Stimulated activated memory B cell treated with anti-CD40 and anti-IgM and Interleukin-4, amounts not matched to agents 10 μg/mL and 1 μg/mL and 100 μg/mL, for 72 hours (primary cell): ENCODE measurements at regions not wholly inside any gene's neighbourhood (a gene's known extent, or its start where the extent isn't known, plus 50 kb on each side); places are given as distances from the start of the nearest gene placed in this dataset.

Source experiments
- ATAC-seq: fragments of 150-1000 bp; cut with Tn5 transposase; 2 replicates; pipeline ENCODE4 v1.10.0; 2021
- H3K27ac Mint-ChIP-seq: one replicate; pipeline ENCODE4 v1.8.0; 2022; ENCODE audit warnings: mild to moderate bottlenecking, mixed read lengths
- H3K27me3 Mint-ChIP-seq: one replicate; pipeline ENCODE4 v1.8.0; 2022; ENCODE audit warnings: mixed read lengths
- H3K36me3 Mint-ChIP-seq: one replicate; pipeline ENCODE4 v1.8.0; 2022; ENCODE audit warnings: mixed read lengths
- H3K4me1 Mint-ChIP-seq: one replicate; pipeline ENCODE4 v1.8.0; 2022; ENCODE audit warnings: mixed read lengths
- H3K4me3 Mint-ChIP-seq: one replicate; pipeline ENCODE4 v1.8.0; 2022; ENCODE audit warnings: mild to moderate bottlenecking, moderate library complexity, mixed read lengths
- H3K9me3 Mint-ChIP-seq: one replicate; pipeline ENCODE4 v1.8.0; 2022; ENCODE audit warnings: mixed read lengths

- H3K36me3 Mint-ChIP-seq = no peaks in the 10 kb centered on the region
- no peaks in the 10 kb centered on the region for H3K27me3 Mint-ChIP-seq
- no peak for ATAC-seq
- no peaks in the 10 kb centered on the region for H3K9me3 Mint-ChIP-seq
- H3K4me3 Mint-ChIP-seq = no peak overlapping the region
- H3K27ac Mint-ChIP-seq = no peak overlapping the region
- no peaks in the 10 kb centered on the region for H3K4me1 Mint-ChIP-seq
Measured at GRCh38 chr18:34604591-34604990, 105.5 kb upstream of the DTNA start.

GRCh38 chr18:34606851-34607250 lies 103.2 kb upstream of the DTNA start:
- Mint-ChIP-seq H3K27me3 (no peaks in the 10 kb centered on the region), H3K9me3 (no peaks in the 10 kb centered on the region), H3K4me1 (no peaks in the 10 kb centered on the region), H3K27ac (no peak overlapping the region), H3K4me3 (no peak overlapping the region), H3K36me3 (no peaks in the 10 kb centered on the region)
- ATAC-seq = no peak

- Mint-ChIP-seq H3K9me3 (no peaks in the 10 kb centered on the region), H3K27ac (no peak overlapping the region)
Measured at GRCh38 chr18:34608064-34608463, 102.0 kb upstream of the DTNA start.

GRCh38 chr18:34609986-34610648 lies 100.0 kb upstream of the DTNA start:
- Mint-ChIP-seq H3K36me3 (no peaks in the 10 kb centered on the region), H3K4me1 (no peaks in the 10 kb centered on the region), H3K27me3 (no peaks in the 10 kb centered on the region), H3K4me3 (no peak overlapping the region), H3K9me3 (no peaks in the 10 kb centered on the region), H3K27ac (no peak overlapping the region)
- ATAC-seq = no peak

More at GRCh38 chr18:34608064-34608463, 102.0 kb upstream of the DTNA start:
- Mint-ChIP-seq H3K4me1 (no peaks in the 10 kb centered on the region), H3K27me3 (no peaks in the 10 kb centered on the region), H3K4me3 (no peak overlapping the region), H3K36me3 (no peaks in the 10 kb centered on the region)
- no peak for ATAC-seq

GRCh38 chr18:34611904-34612303 lies 98.2 kb upstream of the DTNA start:
- Mint-ChIP-seq H3K36me3 (no peaks in the 10 kb centered on the region), H3K4me1 (no peaks in the 10 kb centered on the region), H3K27ac (no peak overlapping the region), H3K27me3 (no peaks in the 10 kb centered on the region), H3K4me3 (no peak overlapping the region), H3K9me3 (peaks cover 2% of the 10 kb centered on the region)
- ATAC-seq = no peak

- peaks cover 10% of the 10 kb centered on the region for H3K9me3 Mint-ChIP-seq
- H3K4me1 Mint-ChIP-seq = no peaks in the 10 kb centered on the region
- ATAC-seq = no peak
- H3K27ac Mint-ChIP-seq = no peak overlapping the region
- no peaks in the 10 kb centered on the region for H3K36me3 Mint-ChIP-seq
- no peak overlapping the region for H3K4me3 Mint-ChIP-seq
- no peaks in the 10 kb centered on the region for H3K27me3 Mint-ChIP-seq
Measured at GRCh38 chr18:34620258-34620861, 89.7 kb upstream of the DTNA start.

- no peak for ATAC-seq
- peaks cover 8% of the 10 kb centered on the region for H3K9me3 Mint-ChIP-seq
- H3K4me3 Mint-ChIP-seq = no peak overlapping the region
- H3K27ac Mint-ChIP-seq = no peak overlapping the region
- no peaks in the 10 kb centered on the region for H3K4me1 Mint-ChIP-seq
- no peaks in the 10 kb centered on the region for H3K27me3 Mint-ChIP-seq
- H3K36me3 Mint-ChIP-seq = no peaks in the 10 kb centered on the region
Measured at GRCh38 chr18:34623557-34623956, 86.5 kb upstream of the DTNA start.

- H3K4me1 Mint-ChIP-seq = no peaks in the 10 kb centered on the region
- no peak overlapping the region for H3K27ac Mint-ChIP-seq
- no peak for ATAC-seq
- no peaks in the 10 kb centered on the region for H3K27me3 Mint-ChIP-seq
- peaks cover 5% of the 10 kb centered on the region for H3K9me3 Mint-ChIP-seq
- H3K36me3 Mint-ChIP-seq = no peaks in the 10 kb centered on the region
- no peak overlapping the region for H3K4me3 Mint-ChIP-seq
Measured at GRCh38 chr18:34624551-34624950, 85.5 kb upstream of the DTNA start.

GRCh38 chr18:34626404-34627136 lies 83.5 kb upstream of the DTNA start:
- no peak for ATAC-seq
- H3K4me1 Mint-ChIP-seq = no peaks in the 10 kb centered on the region
- H3K27ac Mint-ChIP-seq = no peak overlapping the region
- H3K4me3 Mint-ChIP-seq = no peak overlapping the region
- H3K27me3 Mint-ChIP-seq = no peaks in the 10 kb centered on the region
- H3K36me3 Mint-ChIP-seq = no peaks in the 10 kb centered on the region
- no peaks in the 10 kb centered on the region for H3K9me3 Mint-ChIP-seq

GRCh38 chr18:34627137-34627920 lies 82.8 kb upstream of the DTNA start:
- no peaks in the 10 kb centered on the region for H3K9me3 Mint-ChIP-seq
- no peaks in the 10 kb centered on the region for H3K36me3 Mint-ChIP-seq
- H3K27me3 Mint-ChIP-seq = no peaks in the 10 kb centered on the region
- H3K4me3 Mint-ChIP-seq = no peak overlapping the region
- no peak for ATAC-seq
- H3K27ac Mint-ChIP-seq = no peak overlapping the region
- H3K4me1 Mint-ChIP-seq = no peaks in the 10 kb centered on the region

GRCh38 chr18:34631093-34631966 lies 78.8 kb upstream of the DTNA start:
- Mint-ChIP-seq H3K9me3 (no peaks in the 10 kb centered on the region), H3K27me3 (no peaks in the 10 kb centered on the region), H3K36me3 (no peaks in the 10 kb centered on the region), H3K4me1 (no peaks in the 10 kb centered on the region), H3K4me3 (no peak overlapping the region), H3K27ac (no peak overlapping the region)
- ATAC-seq = no peak

GRCh38 chr18:34632321-34632720 lies 77.8 kb upstream of the DTNA start:
- no peak overlapping the region for H3K4me3 Mint-ChIP-seq
- no peaks in the 10 kb centered on the region for H3K9me3 Mint-ChIP-seq
- no peaks in the 10 kb centered on the region for H3K36me3 Mint-ChIP-seq
- H3K27me3 Mint-ChIP-seq = no peaks in the 10 kb centered on the region
- no peak overlapping the region for H3K27ac Mint-ChIP-seq
- H3K4me1 Mint-ChIP-seq = no peaks in the 10 kb centered on the region
- ATAC-seq = no peak

- Mint-ChIP-seq H3K4me3 (no peak overlapping the region), H3K36me3 (no peaks in the 10 kb centered on the region), H3K27ac (no peak overlapping the region), H3K4me1 (no peaks in the 10 kb centered on the region), H3K27me3 (no peaks in the 10 kb centered on the region), H3K9me3 (no peaks in the 10 kb centered on the region)
- no peak for ATAC-seq
Measured at GRCh38 chr18:34633368-34633767, 76.7 kb upstream of the DTNA start.

GRCh38 chr18:34637094-34637801 lies 72.8 kb upstream of the DTNA start:
- H3K27ac Mint-ChIP-seq = no peak overlapping the region
- H3K4me1 Mint-ChIP-seq = no peaks in the 10 kb centered on the region
- ATAC-seq = no peak
- no peaks in the 10 kb centered on the region for H3K36me3 Mint-ChIP-seq
- no peaks in the 10 kb centered on the region for H3K9me3 Mint-ChIP-seq
- H3K27me3 Mint-ChIP-seq = no peaks in the 10 kb centered on the region
- H3K4me3 Mint-ChIP-seq = no peak overlapping the region
